ENCODE measurements at regions not wholly inside any gene's neighbourhood (a gene's known extent, or its start where the extent isn't known, plus 50 kb on each side); places are given as distances from the start of the nearest gene placed in this dataset.

DNA sequence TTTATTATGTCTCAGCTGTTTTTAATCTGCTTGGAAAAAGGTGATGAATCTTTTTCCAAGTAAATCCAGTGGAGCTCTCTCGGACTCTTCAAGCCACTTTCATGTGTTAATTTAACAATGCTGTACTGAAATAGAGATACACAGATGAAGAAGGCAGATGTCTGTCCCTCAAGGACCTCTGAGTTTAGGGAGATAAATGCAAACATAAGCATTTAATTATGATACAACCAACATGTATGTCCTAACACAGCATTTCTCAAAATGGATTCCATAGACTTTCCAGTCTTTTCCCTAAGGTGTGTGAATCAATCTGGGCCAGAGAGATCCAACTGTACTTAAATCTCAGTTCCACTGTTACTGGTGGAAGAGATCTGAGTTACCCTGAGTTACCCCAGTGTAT, 262.4 kb downstream of the RND3 start:
- TF ChIP-seq SUZ12 (IDR thresholded peaks at IDR 0.05; ENCODE audit: extremely low read depth, insufficient read depth, insufficient read length) (no peak), ZNF274 (IDR thresholded peaks at IDR 0.05; ENCODE audit: low read depth, low read length) (no peak), YY1 (IDR thresholded peaks at IDR 0.05; ENCODE audit: insufficient read depth, insufficient read length) (no peak)
